Endothelial cell of umbilical vein (primary cell): ENCODE measurements at regions not wholly inside any gene's neighbourhood (a gene's known extent, or its start where the extent isn't known, plus 50 kb on each side); places are given as distances from the start of the nearest gene placed in this dataset.

Experiments
- BruUV-seq: library from RNA; stranded (reverse); fragments of 400-500 nt; replicated peaks from 2 replicates; lab custom pipeline; 2021; lab: Mats Ljungman, UMichigan
- CTCF ChIA-PET: fragments of 300-600, 350-600 bp; sonication (Branson Sonifier 250); formaldehyde crosslinking; loops from one replicate; lab custom pipeline; 2021; ENCODE audit warnings: antibody characterized with exemption, inconsistent platforms; lab: Charles Lee
- POLR2A ChIA-PET: fragments of 300-600, 350-600 bp; sonication (Branson Sonifier 250); formaldehyde crosslinking; loops from one replicate; lab custom pipeline; 2021; ENCODE audit warnings: antibody characterized with exemption, inconsistent platforms; lab: Charles Lee
- DNase-seq: peaks from one replicate; pipeline ENCODE4 v3.0.0-alpha.2; 2011; ENCODE audit warnings: low read depth, low spot score
- FAIRE-seq: peaks from 2 replicates; lab custom pipeline; 2011; peaks lifted over from hg19 to GRCh38; lab: Jason Lieb, UNC
- H2AFZ ChIP-seq: 2 replicates; pipeline ENCODE4 v1.6.0; 2012; ENCODE audit warnings: low read depth, low read length, control low read depth, inconsistent platforms
- H3K27ac ChIP-seq: 2 replicates; pipeline ENCODE4 v1.5.1; 2011; ENCODE audit warnings: low read depth, mild to moderate bottlenecking, control low read depth, low read length, moderate library complexity; ENCODE audit not compliant: insufficient read depth
- H3K27me3 ChIP-seq, 2 experiments: 2 replicates each; pipeline versions ENCODE4 v1.6.0 to v1.6.1; 2011; ENCODE audit warnings: low read length in 2 of 2, mixed read lengths in 1 of 2; ENCODE audit not compliant: control insufficient read depth in 2 of 2, insufficient read depth in 2 of 2
- H3K36me3 ChIP-seq, 2 experiments: 2 replicates in 1 of 2; 3 replicates in 1 of 2; pipeline ENCODE4 v1.5.1; 2011; ENCODE audit warnings: low read length in 2 of 2, mild to moderate bottlenecking in 1 of 2, moderate library complexity in 1 of 2; ENCODE audit not compliant: control insufficient read depth in 2 of 2, insufficient read depth in 2 of 2; ENCODE audit errors: extremely low read depth in 1 of 2
- H3K4me1 ChIP-seq: 3 replicates; pipeline ENCODE4 v1.5.1; 2011; ENCODE audit warnings: mild to moderate bottlenecking, low read length; ENCODE audit not compliant: control insufficient read depth, insufficient read depth; ENCODE audit errors: extremely low read depth
- H3K4me2 ChIP-seq: 2 replicates; pipeline ENCODE4 v1.6.1; 2011; ENCODE audit warnings: low read length, control low read depth, mixed read lengths; ENCODE audit not compliant: insufficient read depth
- H3K4me3 ChIP-seq, 3 experiments: fragments of 200-600 bp in 1 of 3; sonication (generic), shearing (Covaris generic) in 1 of 3; replicated peaks in 1 of 3; 2 replicates each; pipeline ENCODE4 v1.5.1; 2011 to 2016; ENCODE audit warnings: control low read depth in 3 of 3, low read length in 3 of 3, mild to moderate bottlenecking in 2 of 3, inconsistent platforms in 1 of 3, low read depth in 1 of 3, moderate library complexity in 1 of 3; ENCODE audit not compliant: insufficient read depth in 1 of 3
- H3K79me2 ChIP-seq: 2 replicates; pipeline ENCODE4 v1.6.0; 2012; ENCODE audit warnings: low read length, inconsistent platforms; ENCODE audit not compliant: control insufficient read depth, insufficient read depth
- H3K9ac ChIP-seq: replicated peaks from 2 replicates; pipeline ENCODE3; 2011; ENCODE audit warnings: low read length, control low read depth; ENCODE audit not compliant: insufficient read depth; ENCODE audit errors: extremely low read depth
- H3K9me1 ChIP-seq: replicated peaks from 3 replicates; pipeline ENCODE4 v1.6.0; 2011; ENCODE audit warnings: mild to moderate bottlenecking, low read length; ENCODE audit not compliant: control insufficient read depth, insufficient read depth; ENCODE audit errors: extremely low read depth
- H3K9me3 ChIP-seq: replicated peaks from 2 replicates; pipeline ENCODE4 v1.5.1; 2012; ENCODE audit warnings: low read length, inconsistent platforms; ENCODE audit not compliant: control insufficient read depth, insufficient read depth
- H4K20me1 ChIP-seq: replicated peaks from 2 replicates; pipeline ENCODE3; 2011; ENCODE audit warnings: mild to moderate bottlenecking, low read length; ENCODE audit not compliant: control insufficient read depth, insufficient read depth; ENCODE audit errors: extremely low read depth
- CTCF ChIP-seq, 2 donors: IDR thresholded peaks; 1 replicate in 1 of 2; 2 replicates in 1 of 2; pipeline ENCODE4 v1.5.1; 2011; ENCODE audit warnings: low read length in 2 of 2, mild to moderate bottlenecking in 2 of 2, moderate library complexity in 2 of 2, control low read depth in 1 of 2, inconsistent platforms in 1 of 2, low read depth in 1 of 2; ENCODE audit not compliant: insufficient read depth in 1 of 2; ENCODE audit errors: extremely low read depth in 1 of 2
- EZH2 ChIP-seq: IDR thresholded peaks from 2 replicates; pipeline ENCODE4 v1.6.1; 2012; ENCODE audit warnings: borderline replicate concordance, low read depth, mild to moderate bottlenecking, moderate library complexity, low read length, inconsistent platforms; ENCODE audit not compliant: severe bottlenecking
- FOS ChIP-seq: IDR thresholded peaks from 2 replicates; pipeline ENCODE4 v1.6.1; 2011; ENCODE audit warnings: mild to moderate bottlenecking, low read length, moderate library complexity, borderline replicate concordance; ENCODE audit not compliant: insufficient read depth
- GATA2 ChIP-seq: IDR thresholded peaks from 2 replicates; pipeline ENCODE4 v1.7.0; 2011; ENCODE audit warnings: low read depth, mild to moderate bottlenecking, moderate library complexity, mixed read lengths, low read length; ENCODE audit not compliant: insufficient read length, insufficient read depth
- JUN ChIP-seq: IDR thresholded peaks from 2 replicates; pipeline ENCODE4 v1.6.1; 2011; ENCODE audit warnings: borderline replicate concordance, low read depth; ENCODE audit not compliant: insufficient read length, insufficient read depth
- MAX ChIP-seq: IDR thresholded peaks from 2 replicates; pipeline ENCODE4 v1.6.1; 2011; ENCODE audit not compliant: insufficient read depth, insufficient read length
- MYC ChIP-seq: IDR thresholded peaks from one replicate; pipeline ENCODE4 v1.6.1; 2011; ENCODE audit warnings: mild to moderate bottlenecking, low read depth, low read length
- POLR2A ChIP-seq: IDR thresholded peaks from 2 replicates; pipeline ENCODE4 v1.6.1; 2012; ENCODE audit warnings: low read depth, mild to moderate bottlenecking, control low read depth, low read length
- POLR2AphosphoS5 ChIP-seq: IDR thresholded peaks from 2 replicates; pipeline ENCODE4 v1.6.1; 2012; ENCODE audit warnings: low read depth, mild to moderate bottlenecking, control low read depth, low read length, moderate library complexity; ENCODE audit not compliant: insufficient read depth
- dilution Hi-C: fragments of 300-500 bp; cut with MboI; formaldehyde crosslinking; loops from one replicate; pipeline ENCODE4 v1.15.0; 2019; ENCODE audit warnings: low sequenced_read_pairs; ENCODE audit not compliant: extremely low pct_ligation_motif_present
- intact Hi-C: fragments of 100-400 bp; cut with micrococcal nuclease; formaldehyde crosslinking; loops from one replicate; pipeline ENCODE4 v1.10.0; 2022

GRCh38 chr3:88957711-88958439, 149.5 kb upstream of the EPHA3 start:
- DNase-seq = no peak
- no peak for FAIRE-seq
- BruUV-seq = no TSS peak
- Histone ChIP-seq H3K4me2 (no peak overlapping the region), H3K4me1 (no peaks in the 10 kb centered on the region), H3K36me3 (no peaks in the 10 kb centered on the region), H3K27me3 (no peaks in the 10 kb centered on the region), H3K79me2 (no peaks in the 10 kb centered on the region), H3K9ac (no peak overlapping the region), H3K9me1 (no peaks in the 10 kb centered on the region), H4K20me1 (no peaks in the 10 kb centered on the region), H3K27ac (no peak overlapping the region), H3K9me3 (peaks cover 5% of the 10 kb centered on the region), H3K4me3 (no peak overlapping the region), H2AFZ (no peak overlapping the region)
- POLR2A ChIA-PET = no interaction called here
- CTCF ChIA-PET = no interaction called here
- dilution Hi-C loops = no loop called here
- TF ChIP-seq GATA2 (no peak), CTCF (IDR thresholded peaks at IDR 0.05; ENCODE audit: extremely low read depth in 1 of 2, insufficient read depth in 1 of 2, low read depth in 1 of 2, low read length in 2 of 2) (no peak), EZH2 (no peak), FOS (no peak), MAX (no peak), POLR2A (no peak), POLR2AphosphoS5 (no peak), MYC (no peak), JUN (no peak)
- intact Hi-C loops = no loop called here
